ENCODE measurements at regions not wholly inside any gene's neighbourhood (a gene's known extent, or its start where the extent isn't known, plus 50 kb on each side); places are given as distances from the start of the nearest gene placed in this dataset.
"Not testable (repeated sequence)": the region's sequence is repeated elsewhere in the genome, so short reads cannot be mapped to it uniquely, and the experiment has no call there.

DNA sequence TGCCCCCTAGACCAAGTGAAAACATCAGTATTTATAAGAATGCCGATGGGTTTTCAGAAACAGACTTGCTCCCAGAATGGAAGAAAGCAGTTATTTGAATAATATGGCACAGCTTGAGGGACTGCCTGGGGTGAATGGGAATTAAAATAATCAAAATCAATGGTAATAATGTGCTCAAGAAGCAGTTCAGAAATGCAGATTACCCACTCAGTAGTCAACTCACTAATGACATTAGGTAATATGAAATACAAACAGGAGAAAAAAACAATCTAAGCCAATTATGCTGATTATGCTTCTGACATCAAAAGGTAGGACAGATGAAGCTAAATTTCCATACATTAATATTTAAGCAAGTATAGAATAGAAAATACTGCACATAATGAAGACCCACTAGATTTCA lies 179.3 kb downstream of the ENC1 start:
- DNase-seq (ENCODE audit: low spot score), result no peak

DNA sequence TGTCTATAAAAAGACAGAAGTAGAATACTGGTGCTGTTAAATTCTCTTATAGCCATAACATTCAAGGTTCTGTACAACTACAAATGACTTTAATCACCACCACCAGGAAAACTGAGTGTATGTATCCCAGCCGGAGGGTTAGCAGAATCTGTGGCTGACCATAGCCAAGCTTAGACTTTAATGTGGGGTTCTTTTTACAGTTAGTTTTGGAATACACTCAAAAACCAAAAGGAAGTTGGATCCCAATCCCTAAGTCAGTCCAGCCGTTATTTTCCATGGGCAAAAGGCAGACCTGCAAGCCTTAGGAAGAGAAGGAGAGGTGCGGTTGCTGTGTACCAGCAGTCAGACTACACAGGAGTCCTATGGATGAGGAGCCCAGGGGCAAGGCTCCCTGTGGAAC lies 179.8 kb downstream of the ENC1 start:
- DNase-seq (ENCODE audit: low spot score), result no peak

DNA sequence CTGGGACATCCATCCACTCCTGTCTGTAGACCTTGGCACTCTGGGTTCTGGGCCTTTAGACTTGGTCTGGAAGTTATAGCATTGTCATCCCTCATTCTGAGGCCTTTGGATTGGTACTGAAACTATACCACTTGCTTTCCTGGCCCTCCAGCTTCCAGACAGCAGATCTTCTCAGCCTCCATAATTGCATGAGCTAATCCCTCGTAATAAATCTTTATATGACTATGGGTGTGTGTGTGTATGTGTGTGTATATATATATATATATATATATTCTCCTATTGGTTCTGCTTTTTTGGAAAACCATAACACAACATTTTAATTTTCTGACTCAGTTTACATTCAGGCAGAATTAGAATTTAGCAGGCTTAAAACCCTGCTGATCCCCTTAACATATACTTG lies 180.5 kb downstream of the ENC1 start:
- DNase-seq (ENCODE audit: low spot score), result no peak

DNA sequence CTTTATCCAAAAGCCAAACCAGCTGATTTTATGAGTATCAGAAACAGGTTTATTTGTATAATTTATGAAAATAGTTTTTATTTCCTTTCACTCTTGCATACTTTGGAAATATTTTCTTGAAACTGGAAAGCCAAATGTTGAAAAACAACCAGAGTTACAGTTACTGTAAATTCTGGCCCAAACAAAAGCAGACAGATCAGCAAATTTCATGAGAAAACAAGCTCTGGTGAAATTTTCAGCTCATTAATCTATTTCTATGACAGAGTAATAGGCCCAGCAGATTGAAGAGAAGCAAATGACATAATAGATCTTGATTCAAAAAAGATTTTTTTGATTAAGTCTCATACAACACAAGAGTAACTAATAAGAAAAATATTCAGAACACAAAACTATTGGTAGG lies 182.7 kb downstream of the ENC1 start:
- no peak for DNase-seq (ENCODE audit: low spot score)

DNA sequence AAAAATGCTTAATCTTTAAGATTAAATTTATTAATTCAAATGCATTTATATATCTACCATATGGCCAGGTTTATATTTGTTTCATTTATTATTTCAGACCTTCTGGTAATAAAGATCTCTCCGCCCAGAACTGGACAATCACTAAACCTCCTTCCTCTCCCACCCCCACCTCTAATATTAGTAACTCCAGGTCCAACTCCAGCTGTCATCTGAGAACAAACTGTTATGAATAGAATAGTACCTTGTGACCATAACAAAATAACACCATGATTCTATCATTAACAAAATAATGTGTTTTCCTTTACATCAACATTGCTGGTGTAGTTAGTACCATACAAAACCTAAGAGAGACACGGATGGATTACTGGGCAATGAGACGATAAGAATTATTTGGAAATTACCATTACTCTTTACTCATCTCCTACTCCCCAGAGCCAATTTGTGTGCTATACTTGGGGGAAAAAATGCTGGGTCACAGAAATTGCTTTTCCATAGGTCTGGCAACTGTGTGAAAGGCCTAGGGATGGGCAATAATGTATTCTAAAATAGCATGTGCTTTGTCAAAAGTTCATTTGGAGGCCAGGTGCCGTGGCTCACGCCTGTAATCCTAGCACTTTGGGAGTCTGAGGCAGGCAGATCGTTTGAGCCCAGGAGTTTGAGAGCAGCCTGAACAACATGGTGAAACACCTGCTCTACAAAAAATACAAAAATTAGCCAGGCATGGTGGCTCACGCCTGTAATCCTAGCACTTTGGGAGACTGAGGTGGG lies 186.1 kb downstream of the ENC1 start:
- DNase-seq (ENCODE audit: low spot score), result no peak

DNA sequence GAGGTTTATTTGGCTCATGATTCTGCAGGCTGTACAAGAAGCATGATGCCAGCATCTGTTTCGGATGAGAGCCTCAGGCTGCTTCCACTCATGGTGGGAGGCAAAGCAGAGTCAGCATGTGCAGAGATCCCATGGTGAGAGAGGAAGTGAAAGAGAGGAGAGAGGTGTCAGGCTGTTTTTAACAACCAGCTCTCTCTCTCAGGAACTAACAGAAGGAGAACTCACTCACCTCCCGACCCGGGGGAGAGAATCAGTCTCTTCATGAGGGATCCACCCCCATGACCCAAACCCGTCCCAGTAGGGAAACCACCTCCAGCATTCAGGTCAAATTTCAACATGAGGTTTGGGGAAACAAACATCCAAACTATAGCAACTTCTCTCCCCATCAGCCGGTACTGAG lies 187.7 kb downstream of the ENC1 start:
- DNase-seq (ENCODE audit: low spot score), result no peak

DNA sequence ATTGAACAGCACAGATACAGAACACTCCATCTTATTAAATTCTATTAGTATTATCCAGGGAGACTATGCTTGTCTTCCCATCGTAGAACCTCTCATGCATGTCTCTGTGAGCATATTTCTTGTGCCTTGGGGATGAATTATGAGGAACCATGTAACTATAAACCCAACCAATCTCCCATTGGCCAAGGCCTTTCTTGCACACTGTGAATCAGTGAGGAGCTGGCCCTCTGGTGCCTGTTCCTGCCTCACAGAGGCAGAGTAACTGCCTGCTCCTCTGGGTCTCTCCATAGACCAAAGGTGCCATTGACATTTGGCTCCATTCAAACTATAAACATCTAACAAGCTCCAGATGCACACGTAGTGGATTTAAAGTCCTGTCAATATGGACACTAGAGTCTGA lies 190.4 kb downstream of the ENC1 start:
- DNase-seq (ENCODE audit: low spot score), result no peak

DNA sequence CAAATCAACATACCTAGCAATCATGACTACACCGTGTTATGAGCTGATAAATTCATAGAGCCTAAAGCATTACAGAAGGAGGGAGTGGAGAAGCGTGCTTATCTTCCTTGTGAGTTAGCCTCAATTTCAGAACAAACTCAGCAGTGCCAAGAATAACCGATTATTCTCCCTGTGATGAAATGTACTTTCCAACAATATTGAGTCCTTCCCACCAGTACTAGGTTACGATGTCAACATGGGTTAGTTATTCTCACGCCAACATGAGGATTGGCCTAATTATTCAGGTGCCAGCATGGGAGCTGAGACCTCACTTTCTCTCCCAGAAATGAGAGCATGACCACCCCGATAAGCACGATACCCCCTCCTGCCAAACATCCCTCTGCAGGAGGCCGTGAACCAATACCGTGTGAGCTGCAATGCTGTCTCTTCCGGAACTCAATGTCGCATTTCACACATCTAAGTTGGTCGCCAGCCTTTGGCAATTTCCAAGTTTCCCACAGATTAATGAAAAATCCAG lies 193.7 kb downstream of the ENC1 start:
- no peak for DNase-seq (ENCODE audit: low spot score)

DNA sequence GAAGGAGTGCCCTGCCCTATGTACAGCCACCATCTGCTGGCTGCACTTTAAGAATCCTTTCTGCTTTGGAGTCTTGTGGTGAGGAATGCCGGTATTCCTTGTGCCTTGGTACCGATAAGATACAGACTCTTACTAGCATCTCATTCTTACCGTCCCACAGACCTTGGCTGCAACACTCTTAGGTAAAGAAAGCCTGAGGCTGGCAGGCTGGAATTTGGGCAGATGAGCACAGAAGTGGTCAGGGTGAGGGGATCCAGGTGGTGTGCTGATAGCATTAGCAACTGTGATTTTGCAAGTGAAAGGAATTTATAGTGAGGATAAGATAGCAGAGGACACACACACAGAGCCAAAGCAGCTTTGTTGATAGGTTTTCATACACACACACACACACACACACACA lies 198.1 kb downstream of the ENC1 start:
- DNase-seq (ENCODE audit: low spot score), result no peak

DNA sequence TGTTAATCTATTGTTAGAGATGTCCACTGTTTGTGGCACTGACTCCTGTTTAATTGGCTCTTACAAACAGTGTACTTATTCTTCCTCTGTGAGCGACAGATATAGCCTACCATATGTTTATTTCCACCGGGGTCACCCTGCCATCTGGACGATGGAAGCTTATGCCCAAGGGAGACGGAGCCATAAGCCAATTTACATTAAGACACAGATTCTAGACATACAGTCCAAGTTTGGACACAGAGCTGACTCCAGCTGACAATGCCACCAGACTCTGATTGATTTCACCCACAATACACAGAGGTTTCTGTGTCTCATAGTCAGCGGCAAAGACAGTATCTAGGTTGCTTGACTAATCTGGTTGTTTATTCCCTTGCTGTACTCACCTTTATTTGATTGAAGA lies 198.9 kb downstream of the ENC1 start:
- no peak for DNase-seq (ENCODE audit: low spot score)

DNA sequence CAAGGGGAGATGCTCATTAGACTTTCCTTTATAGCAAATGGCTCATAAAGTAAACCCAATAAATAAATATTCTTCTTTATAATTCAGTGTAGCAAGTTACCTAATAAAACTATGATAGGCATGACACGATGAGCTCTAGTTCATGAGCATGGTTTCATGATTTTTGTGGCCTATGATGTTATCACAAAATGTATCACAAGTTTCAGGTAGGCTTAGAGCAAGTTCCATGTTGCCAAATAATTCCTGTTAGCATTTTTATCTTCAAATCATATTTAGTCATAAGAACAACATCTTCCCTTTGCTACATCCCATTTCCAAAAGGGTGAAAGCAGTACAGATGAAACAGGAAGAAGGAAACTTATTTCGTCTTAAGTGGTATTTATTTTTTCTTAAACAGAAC lies 200.2 kb downstream of the ENC1 start:
- DNase-seq (ENCODE audit: low spot score), result no peak

DNA sequence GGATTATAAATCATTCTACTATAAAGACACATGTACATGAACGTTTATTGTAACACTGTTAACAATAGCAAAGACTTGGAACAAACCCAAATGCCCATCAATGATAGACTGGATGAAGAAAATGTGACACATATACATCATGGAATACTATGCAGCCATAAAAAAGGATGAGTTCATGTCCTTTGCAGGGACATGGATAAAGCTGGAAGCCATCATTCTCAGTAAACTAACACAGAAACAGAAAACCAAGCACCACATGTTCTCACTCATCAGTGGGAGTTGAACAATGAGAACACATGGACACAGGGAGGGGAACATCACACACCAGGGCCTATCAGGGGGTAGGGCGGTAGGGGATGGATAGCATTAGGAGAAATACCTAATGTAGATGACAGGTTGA lies 202.7 kb downstream of the ENC1 start:
- DNase-seq (ENCODE audit: low spot score), result not testable (repeated sequence)

DNA sequence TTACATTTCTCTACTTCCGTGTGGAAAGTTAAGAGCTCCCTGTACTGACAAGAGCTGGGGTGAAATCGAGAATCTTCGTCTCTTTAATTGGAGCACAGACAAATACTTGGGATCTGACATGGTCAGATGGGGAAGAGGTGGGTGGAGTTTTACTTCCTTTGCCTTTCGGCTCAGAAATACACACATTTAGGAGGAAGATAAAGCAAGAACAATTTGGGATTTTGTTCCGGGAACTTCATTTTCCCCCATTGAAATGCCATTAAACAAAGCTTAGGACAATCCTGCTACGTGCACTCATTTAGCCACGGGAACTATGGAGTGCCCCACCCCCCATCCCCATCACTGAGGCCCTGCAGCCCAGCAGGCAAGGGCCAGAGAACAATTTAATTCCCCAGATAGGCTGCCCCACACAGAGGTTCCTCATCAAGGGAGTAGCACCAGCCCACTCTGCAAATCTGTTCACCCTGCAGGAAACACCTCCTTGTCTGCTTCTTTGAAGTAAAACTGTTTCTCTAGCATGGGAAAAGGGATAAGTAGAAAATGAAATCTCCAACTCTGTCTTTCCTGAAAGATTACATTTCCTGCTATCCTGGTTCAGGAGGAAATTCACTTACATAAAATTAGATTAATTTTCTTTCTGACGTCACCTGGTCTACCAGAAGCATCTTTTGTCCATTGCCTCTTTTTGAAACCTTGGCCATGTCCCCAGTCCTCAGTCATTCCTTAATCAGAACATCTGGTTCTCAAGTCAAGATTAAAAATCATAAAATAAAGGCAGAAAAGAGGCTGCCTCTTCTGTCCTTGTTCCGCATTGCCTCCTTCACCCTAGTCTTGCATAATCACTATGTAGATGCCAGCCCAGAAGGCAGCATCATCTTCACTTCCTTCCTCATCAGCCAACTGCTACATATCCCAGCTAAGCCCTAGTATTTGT lies 206.4 kb downstream of the ENC1 start:
- no peak for DNase-seq (ENCODE audit: low spot score)

DNA sequence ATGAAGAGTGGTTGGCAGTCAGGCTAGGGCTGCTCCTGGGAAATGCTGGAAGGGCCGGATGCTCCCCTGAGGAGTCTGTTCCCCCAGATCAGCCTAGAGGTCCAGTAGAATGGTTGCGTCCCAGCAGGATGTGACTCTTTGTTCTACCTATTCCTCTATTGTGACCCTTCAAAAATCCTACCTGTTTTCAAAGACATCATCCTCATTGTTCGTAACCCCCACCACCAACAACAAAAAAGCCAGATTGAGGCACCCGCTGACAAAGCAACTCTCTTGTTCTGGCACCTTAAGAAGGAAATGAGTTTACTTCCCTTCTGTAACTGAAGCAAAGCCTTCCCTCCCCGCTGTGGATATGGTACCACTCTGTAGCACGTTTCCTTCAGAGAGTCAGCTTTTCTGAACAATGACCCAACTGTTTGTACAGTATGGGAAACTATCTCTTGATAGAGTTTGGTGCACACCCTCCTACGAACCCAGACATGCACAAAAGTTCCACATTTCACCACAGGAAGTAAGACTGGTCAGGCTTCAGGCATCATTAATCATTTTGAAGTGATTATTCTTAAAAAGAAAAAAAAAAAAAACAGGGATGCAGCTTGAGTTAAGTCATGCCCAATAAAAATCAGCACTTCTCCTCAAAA lies 207.2 kb downstream of the ENC1 start:
- no peak for DNase-seq (ENCODE audit: low spot score)

DNA sequence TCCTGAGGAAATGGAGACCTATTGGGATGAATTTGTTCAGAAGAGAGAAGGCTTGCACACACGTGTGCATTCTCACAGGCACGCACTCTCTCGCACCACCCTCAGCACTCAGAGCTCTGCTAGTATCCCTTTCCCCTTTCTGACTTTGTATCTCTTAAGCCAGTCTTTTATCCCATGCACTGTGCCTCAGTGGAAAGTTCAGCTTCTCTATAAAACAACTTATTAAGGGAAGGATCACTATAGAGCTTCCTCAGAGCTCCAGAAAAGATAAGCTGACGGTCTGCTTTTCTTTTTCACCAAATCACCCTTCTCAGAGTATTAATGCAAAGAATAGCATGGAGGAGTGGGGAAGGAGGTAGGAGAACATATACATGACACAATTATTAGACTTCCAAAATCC lies 207.8 kb downstream of the ENC1 start:
- no peak for DNase-seq (ENCODE audit: low spot score)

DNA sequence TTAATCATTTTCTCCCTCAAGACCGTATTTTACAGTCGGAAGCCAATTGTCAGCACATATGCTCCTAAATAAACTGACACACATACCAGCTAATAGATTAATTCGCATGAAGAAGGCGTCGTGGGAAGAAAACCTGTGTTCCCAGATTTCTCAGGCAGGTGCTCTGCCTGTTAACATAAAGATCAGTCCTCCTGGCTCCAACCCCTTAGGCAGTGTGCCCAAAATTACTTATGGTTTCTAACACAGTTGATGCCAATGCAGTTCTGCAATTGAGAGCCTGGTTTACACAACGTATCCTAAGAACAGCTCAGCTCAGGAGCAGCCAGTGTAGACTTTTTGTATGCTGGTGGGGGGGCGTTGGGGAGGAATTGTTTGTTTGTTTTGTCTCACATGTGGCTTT lies 208.3 kb downstream of the ENC1 start:
- DNase-seq (ENCODE audit: low spot score), result no peak

DNA sequence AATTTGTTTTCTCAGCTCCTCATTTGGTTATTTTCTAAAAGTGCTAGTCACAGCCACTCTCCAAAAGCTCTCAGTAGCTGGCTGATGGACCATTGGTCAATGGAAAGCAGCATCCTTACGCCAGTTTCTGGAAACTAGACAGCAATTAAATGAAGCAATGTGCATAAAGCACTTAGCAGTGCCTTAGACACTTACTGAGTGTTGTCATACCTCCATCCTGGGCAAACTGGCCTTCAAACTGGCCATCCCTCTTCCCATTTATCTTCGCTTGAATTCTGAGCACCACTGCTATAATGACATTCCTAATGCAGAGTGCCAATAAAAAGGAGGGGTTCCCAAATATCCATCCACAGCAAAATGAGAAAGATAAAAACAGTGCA lies 209.2 kb downstream of the ENC1 start:
- DNase-seq (ENCODE audit: low spot score), result no peak

DNA sequence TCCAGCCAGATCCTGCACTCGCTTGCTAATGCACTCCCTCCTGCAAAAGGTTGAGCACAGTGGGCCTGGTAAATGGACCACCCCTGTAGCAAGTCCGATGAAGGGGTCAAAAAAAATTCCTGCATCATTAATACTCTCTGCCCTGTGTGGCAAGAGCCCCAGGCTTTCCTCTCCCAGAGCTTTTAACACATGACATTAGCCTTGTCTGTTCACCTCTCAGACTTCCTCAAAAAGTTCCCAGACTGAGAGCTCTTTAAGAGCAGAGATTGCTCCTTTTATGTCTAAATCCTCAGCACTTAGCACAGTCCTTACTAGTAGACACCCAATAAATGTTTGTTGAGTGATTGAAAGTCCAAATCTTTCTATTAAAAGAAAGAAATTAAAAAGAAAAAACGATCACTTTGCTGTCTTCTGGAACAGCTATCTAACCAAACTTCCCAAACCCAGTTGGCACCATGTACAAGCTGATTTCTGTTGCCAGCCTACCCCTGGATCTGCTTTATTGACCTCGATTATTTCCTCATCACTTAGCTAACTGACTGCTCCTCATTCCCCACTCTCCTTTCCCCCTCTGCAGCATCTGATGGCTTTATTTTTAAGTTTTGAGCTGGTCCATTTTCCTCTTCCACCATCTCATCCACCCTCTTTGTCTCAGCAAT lies 209.8 kb downstream of the ENC1 start:
- no peak for DNase-seq (ENCODE audit: low spot score)

DNA sequence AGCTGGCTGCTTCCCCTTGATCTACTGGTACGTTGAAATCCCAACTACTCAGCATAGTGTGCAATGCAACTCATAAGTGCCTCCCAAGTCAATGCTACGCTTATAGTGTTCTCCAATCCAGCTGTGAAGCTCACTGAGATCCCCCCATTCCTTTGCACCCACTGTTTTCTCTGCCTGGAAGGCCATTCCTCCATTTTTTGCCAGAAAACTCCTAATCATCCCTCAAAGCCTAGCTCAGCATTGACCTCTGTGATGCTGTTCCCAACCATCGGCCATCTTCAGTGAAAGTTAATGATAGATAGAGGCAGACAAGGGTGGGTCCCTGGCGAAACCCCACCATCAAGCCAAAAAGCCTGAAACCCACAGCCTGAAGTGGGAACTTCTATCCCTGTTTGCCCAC lies 211.0 kb downstream of the ENC1 start:
- no peak for DNase-seq (ENCODE audit: low spot score)

DNA sequence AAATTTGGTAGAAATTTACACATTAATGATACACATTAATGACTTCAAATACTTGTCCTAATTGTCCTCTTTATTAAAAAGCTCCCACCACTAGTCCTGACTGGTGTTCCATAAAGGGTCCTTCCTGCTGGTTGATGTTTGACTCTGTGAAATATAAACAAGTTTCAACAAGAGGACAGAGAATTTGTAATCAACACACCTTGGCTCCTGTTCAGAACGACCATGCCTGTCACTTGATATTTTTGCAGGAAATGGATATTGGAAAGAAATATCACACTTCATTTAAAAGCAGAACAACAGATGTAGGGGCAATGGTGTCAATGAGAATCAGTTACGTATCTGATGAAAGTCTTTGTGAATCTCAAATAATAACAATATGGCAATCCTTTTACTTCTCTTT lies 211.7 kb downstream of the ENC1 start:
- DNase-seq (ENCODE audit: low spot score), result no peak

DNA sequence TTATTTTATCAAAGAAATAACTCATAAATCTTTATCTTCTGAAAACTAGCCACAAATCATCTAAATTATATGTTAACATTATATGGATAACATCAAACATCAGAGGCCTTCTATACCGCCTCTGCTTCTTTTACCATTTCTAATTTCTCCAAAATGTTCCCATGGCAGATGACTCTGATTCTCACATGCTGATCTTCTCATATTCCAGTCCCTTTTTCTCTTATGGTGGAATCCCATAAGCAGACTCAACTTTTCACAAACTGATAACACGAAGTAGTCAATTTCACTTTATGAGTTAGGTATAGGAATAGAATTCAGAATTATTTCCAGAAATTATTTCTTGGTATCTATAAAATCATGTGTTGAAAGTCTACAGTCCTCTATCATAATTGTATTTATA lies 212.3 kb downstream of the ENC1 start:
- DNase-seq (ENCODE audit: low spot score), result no peak

DNA sequence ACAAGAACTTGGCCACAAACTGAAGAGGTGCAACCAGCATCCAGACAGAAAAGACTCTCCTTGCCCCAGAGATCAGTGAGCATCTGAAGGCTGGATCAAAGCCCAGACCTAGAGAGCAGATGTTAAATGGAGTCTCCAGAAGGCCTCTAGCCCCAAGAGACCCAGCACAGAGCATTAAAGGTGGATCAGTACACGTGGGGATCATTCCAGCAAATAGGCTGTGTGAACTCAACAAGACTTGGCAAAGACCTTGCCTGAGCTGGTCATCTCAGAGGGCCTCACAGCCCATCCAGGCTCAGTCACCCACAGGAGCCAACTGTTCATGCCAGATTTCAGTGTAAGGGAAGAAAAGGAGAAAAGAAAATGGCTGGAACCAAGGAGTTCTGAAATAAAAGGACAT lies 214.0 kb downstream of the ENC1 start:
- no peak for DNase-seq (ENCODE audit: low spot score)

All from RKO (cell line).